HG03575 (cell line): ENCODE measurements at regions not wholly inside any gene's neighbourhood (a gene's known extent, or its start where the extent isn't known, plus 50 kb on each side); places are given as distances from the start of the nearest gene placed in this dataset.

Source experiments
- ATAC-seq: cut with Tn5 transposase; IDR thresholded peaks from one replicate; pipeline ENCODE4 v1.9.1; 2021; ENCODE audit not compliant: unreplicated experiment, insufficient number of reproducible peaks, low FRiP score; ENCODE audit errors: extremely low read depth

- no peak for ATAC-seq
These were observed 329.1 kb downstream of the SAMD5 start for GRCh38 chr6:147837540-147837939.

- no peak for ATAC-seq
These were observed 331.5 kb downstream of the SAMD5 start for GRCh38 chr6:147839708-147840610.

DNA sequence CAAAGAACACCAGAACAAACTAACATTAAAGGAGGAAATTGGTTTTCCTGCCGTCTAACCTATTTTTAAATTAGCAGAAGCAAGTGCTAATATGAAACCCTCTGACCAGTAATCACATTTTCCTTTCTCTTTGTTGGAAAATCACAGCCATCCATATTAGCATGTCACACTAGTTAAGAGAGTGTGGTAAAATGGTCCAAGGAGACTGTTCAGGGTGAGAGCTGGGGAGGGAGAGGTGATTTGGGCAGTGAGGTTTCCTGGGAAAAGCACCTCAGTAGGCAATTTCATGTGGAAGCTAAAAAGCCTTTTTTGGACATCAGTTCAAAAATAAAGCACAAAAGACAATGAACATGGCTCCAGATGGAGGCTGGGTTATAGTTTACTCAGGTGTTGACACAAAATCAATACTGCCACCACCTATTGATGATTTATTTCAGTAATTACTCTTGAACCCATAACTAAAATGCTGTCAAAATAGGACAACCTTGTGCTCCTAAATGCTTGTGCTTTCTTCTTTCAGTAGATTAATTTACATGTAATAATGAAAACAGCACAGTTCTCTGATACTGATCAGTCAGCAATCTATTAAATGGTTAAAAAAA is 333.2 kb downstream of the SAMD5 start:
- ATAC-seq: no peak

GRCh38 chr6:147849401-147850330 is 341.2 kb downstream of the SAMD5 start:
- ATAC-seq: no peak

- no peak for ATAC-seq
These were observed 344.3 kb downstream of the SAMD5 start for GRCh38 chr6:147852772-147853171.

- ATAC-seq: no peak
These were observed 345.1 kb downstream of the SAMD5 start for GRCh38 chr6:147853574-147853973.

DNA sequence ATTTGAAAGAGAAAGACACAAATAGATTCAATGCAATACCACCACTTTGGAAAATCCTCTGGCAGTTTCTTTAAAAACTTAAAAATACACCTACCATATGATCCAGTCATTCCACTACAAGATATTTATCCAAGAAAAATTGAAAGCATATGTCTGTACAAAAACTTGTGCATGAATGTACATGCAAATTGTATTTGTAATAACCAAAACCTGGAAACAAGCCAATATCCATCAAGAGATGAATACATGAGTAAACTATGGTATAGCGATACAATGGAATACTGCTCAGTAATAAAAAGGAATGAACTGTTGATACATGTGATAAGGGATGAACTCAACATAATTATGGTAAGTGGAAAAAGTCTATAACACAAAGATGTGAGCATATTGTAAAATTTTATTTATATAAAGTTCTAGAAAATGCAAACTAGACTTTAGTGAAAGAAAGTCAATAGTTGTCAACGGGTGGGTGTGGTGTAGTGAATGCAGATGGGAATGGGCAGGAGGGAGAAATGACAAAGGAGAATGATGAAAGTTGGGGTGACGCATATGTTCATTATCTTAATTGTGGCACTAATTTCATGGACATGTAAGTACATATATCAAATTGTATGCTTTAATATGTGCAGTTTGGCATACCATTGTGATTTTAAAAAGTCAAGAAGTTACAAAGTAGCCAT is 347.5 kb downstream of the SAMD5 start:
- no peak for ATAC-seq

- ATAC-seq: no peak
These were observed 348.2 kb downstream of the SAMD5 start for GRCh38 chr6:147856687-147857086.

DNA sequence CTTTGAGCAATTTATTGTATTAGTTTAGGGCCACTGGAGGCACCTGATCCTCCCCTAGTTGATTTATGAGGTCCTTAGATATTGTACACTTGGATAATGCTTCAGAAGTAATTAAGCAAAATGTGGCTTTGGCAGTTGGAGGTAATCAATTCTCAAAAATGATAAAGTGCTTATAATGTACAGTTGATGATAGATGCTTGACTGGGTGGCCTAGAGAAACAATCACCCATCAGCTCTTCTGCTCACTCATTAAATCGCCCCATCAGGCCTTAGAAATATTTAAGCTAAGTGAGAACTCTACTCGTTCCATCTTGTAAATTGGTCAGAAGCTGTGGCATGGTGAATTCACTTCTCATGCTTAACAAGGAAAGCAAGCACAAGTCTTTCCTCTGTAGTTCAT is 349.9 kb downstream of the SAMD5 start:
- no peak for ATAC-seq

GRCh38 chr6:147859071-147859470 is 350.6 kb downstream of the SAMD5 start:
- ATAC-seq: no peak

DNA sequence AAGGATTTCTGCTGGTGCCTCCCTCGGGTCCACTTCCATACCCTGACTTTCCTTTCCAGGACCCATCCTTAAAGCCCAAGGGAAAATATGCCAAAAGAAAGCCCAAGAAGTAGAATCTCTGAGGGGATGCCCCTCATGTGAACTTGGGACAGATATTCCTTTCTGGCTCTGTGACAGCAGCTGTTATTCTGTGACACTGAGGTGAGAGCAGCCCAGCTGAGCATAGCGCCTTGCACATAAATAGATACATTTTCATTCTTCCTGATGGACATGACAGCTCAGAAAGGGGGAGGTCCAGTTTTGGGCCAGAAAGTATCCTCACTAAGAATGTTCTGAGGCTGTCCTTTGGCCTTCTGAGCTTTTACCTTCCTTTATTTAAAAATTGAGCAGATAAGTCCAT is 353.2 kb downstream of the SAMD5 start:
- no peak for ATAC-seq

- ATAC-seq: no peak
These were observed 359.1 kb downstream of the SAMD5 start for GRCh38 chr6:147867433-147868226.

DNA sequence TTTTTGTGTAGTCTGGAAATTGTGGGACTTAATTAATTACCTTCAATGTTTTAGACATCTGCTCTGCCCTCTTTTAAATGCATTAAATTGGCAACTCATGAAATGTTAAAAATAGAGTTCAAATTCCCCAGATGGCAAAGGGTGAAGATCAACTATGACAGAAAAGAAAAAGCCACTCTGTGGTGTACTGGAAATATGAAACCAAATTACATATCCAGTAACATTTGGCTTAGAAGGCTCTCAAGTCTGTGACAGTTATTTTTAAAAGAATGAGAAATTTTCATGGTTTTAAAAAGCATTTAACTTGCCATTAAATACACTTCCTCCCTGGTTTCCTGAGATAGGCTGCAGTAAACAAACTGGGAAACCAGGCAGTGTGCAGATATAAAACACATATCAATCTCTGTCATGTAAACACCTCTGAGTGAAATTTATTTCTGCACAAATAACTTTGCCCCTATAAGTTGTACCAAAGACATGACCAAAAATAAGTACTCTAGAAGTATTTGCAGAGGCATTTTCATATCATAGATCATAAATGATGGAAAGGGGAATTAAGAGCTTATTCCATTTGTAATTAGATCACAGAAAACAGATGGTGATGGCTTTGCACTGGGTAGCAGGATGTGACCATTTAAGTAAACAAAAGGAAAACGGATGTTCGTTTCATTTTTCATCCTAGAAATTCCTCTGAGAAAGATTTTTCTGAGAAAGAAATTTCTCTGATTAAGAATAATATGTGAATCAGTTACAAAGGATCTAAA is 360.1 kb downstream of the SAMD5 start:
- no peak for ATAC-seq

DNA sequence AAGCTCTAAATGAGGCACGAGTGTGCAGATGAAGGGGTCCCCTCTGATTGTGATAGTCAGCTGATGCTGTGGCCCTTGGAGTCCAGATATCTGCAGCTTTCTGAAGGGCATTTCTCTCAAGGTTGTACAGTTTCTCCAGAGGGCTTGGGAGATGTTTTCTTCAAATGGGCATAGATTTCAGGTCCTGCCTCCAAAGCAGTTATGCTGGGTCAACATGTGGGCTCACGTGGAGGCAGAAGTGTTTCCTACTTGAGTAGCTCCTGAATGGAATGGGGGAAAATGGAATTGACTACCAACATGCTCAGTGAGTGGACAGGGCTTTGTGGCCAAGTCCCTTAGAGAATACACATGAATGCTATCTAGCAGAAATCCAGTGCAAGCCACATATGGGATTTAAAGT is 360.7 kb downstream of the SAMD5 start:
- no peak for ATAC-seq

- no peak for ATAC-seq
These were observed 361.4 kb downstream of the SAMD5 start for GRCh38 chr6:147869869-147870268.

DNA sequence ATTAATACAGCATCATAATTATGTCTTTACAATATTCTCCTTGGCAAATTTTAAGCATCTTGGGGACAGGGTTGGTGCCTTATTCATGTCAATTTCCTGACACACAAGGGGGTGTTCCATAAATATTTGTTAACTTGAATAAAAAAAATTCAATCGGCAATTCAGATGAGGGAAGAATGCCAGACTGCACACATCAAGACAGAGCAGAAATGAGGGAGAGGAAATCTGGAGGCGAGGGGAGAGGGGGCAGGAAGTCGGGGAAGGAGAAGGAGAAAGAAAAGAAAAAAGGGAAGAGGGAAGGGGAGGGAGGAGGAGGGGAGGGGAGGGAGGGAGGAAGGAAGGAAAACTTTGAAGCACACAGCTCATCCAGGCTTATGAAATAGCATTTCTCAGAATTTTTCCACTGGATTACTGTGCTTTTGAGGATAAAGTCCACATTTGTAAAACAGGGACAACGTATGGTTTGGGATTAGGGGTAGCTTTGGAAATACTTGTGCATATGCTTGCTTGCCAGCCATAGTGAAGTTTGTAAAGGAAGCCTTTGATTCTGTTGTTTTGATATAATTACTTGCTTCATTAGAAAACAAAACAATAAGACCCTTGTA is 362.1 kb downstream of the SAMD5 start:
- no peak for ATAC-seq

DNA sequence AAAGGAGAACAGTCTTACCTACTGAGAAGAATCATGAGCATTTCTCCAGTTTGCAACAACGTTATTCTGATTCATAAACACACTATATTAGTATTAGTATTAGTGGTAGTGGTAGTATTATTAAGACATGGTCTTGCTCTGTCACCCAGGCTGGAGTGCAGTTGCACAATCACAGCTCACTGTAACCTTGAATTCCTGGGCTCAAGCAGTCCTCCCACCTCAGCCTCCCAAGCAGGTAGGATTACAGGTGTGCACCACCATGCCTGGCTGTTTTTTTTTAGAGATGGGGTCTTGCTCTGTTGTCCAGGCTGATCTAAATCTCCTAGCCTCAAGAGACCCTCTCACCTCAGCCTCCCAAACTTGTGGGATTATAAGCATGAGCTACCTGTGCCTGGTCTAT is 363.5 kb downstream of the SAMD5 start:
- no peak for ATAC-seq
